Stimulated activated effector memory CD8-positive, alpha-beta T cell treated with anti-CD3 and anti-CD28 coated beads, Interleukin-12 subunit alpha, Interleukin-12 subunit beta, amount 100 ng/mL, for 72 hours (primary cell): ENCODE measurements at regions not wholly inside any gene's neighbourhood (a gene's known extent, or its start where the extent isn't known, plus 50 kb on each side); places are given as distances from the start of the nearest gene placed in this dataset.
A peak's percentile ranks its signal among the peaks of the same experiment; 100 is the strongest.
"Not testable (repeated sequence)": the region's sequence is repeated elsewhere in the genome, so short reads cannot be mapped to it uniquely, and the experiment has no call there.

Experiments
- ATAC-seq: fragments of 150-1000 bp; cut with Tn5 transposase; 2 replicates; pipeline ENCODE4 v1.10.0; 2021
- DNase-seq, 2 donors: peaks; one replicate each; pipeline ENCODE4 v3.0.0; 2021 to 2022; ENCODE audit warnings: low spot score in 2 of 2
- H3K27ac Mint-ChIP-seq: one replicate; pipeline ENCODE4 v1.8.0; 2022; ENCODE audit warnings: mild to moderate bottlenecking, mixed read lengths
- H3K36me3 Mint-ChIP-seq: one replicate; pipeline ENCODE4 v1.8.0; 2022; ENCODE audit warnings: mild to moderate bottlenecking, mixed read lengths
- H3K4me1 Mint-ChIP-seq: one replicate; pipeline ENCODE4 v1.8.0; 2022; ENCODE audit warnings: mixed read lengths
- H3K4me3 Mint-ChIP-seq: one replicate; pipeline ENCODE4 v1.8.0; 2022; ENCODE audit warnings: mild to moderate bottlenecking, mixed read lengths
- H3K9me3 Mint-ChIP-seq: one replicate; pipeline ENCODE4 v1.8.0; 2022; ENCODE audit warnings: mixed read lengths

GRCh38 chr2:2727876-2728511 lies 396.9 kb upstream of the MYT1L start:
- H3K36me3 Mint-ChIP-seq = no peaks in the 10 kb centered on the region
- H3K9me3 Mint-ChIP-seq = no peaks in the 10 kb centered on the region
- ATAC-seq = no peak
- H3K27ac Mint-ChIP-seq = no peak overlapping the region
- H3K4me3 Mint-ChIP-seq = no peak overlapping the region
- DNase-seq = no peak
- H3K4me1 Mint-ChIP-seq = no peaks in the 10 kb centered on the region

GRCh38 chr2:2726163-2726562 lies 395.1 kb upstream of the MYT1L start:
- Mint-ChIP-seq H3K27ac (no peak overlapping the region), H3K9me3 (no peaks in the 10 kb centered on the region), H3K4me3 (no peak overlapping the region), H3K36me3 (no peaks in the 10 kb centered on the region), H3K4me1 (no peaks in the 10 kb centered on the region)
- DNase-seq (no peak), ATAC-seq (no peak)

- Mint-ChIP-seq H3K9me3 (no peaks in the 10 kb centered on the region), H3K36me3 (no peaks in the 10 kb centered on the region), H3K27ac (no peak overlapping the region), H3K4me1 (no peaks in the 10 kb centered on the region), H3K4me3 (no peak overlapping the region)
- ATAC-seq (no peak), DNase-seq (no peak)
Measured at GRCh38 chr2:2723064-2723463, 392.0 kb upstream of the MYT1L start.

GRCh38 chr2:2721296-2721835 lies 390.3 kb upstream of the MYT1L start:
- Mint-ChIP-seq H3K4me3 (no peak overlapping the region), H3K27ac (no peak overlapping the region), H3K4me1 (no peaks in the 10 kb centered on the region), H3K36me3 (no peaks in the 10 kb centered on the region), H3K9me3 (no peaks in the 10 kb centered on the region)
- ATAC-seq (no peak), DNase-seq (no peak)

GRCh38 chr2:2720806-2721205 lies 389.7 kb upstream of the MYT1L start:
- H3K27ac Mint-ChIP-seq, ATAC-seq, H3K36me3 Mint-ChIP-seq, H3K9me3 Mint-ChIP-seq, H3K4me3 Mint-ChIP-seq, DNase-seq, H3K4me1 Mint-ChIP-seq: not testable (repeated sequence)

GRCh38 chr2:2720351-2720750 lies 389.3 kb upstream of the MYT1L start:
- H3K4me3 Mint-ChIP-seq = no peak overlapping the region
- no peak for DNase-seq
- H3K36me3 Mint-ChIP-seq = no peaks in the 10 kb centered on the region
- no peaks in the 10 kb centered on the region for H3K9me3 Mint-ChIP-seq
- ATAC-seq = no peak
- H3K4me1 Mint-ChIP-seq = no peaks in the 10 kb centered on the region
- H3K27ac Mint-ChIP-seq = no peak overlapping the region

GRCh38 chr2:2719781-2720180 lies 388.7 kb upstream of the MYT1L start:
- Mint-ChIP-seq H3K4me1 (no peaks in the 10 kb centered on the region), H3K27ac (no peak overlapping the region), H3K4me3 (no peak overlapping the region), H3K36me3 (no peaks in the 10 kb centered on the region), H3K9me3 (no peaks in the 10 kb centered on the region)
- no peak for DNase-seq
- ATAC-seq = no peak

- no peaks in the 10 kb centered on the region for H3K9me3 Mint-ChIP-seq
- H3K27ac Mint-ChIP-seq = no peak overlapping the region
- H3K4me3 Mint-ChIP-seq = no peak overlapping the region
- DNase-seq (no peak), ATAC-seq (no peak)
- H3K4me1 Mint-ChIP-seq = no peaks in the 10 kb centered on the region
- no peaks in the 10 kb centered on the region for H3K36me3 Mint-ChIP-seq
Measured at GRCh38 chr2:2719015-2719414, 387.9 kb upstream of the MYT1L start.

- Mint-ChIP-seq H3K4me3 (no peak overlapping the region), H3K36me3 (no peaks in the 10 kb centered on the region), H3K4me1 (no peaks in the 10 kb centered on the region), H3K27ac (no peak overlapping the region), H3K9me3 (no peaks in the 10 kb centered on the region)
- no peak for ATAC-seq
- DNase-seq = no peak
Measured at GRCh38 chr2:2717406-2717805, 386.3 kb upstream of the MYT1L start.

- DNase-seq = no peak
- Mint-ChIP-seq H3K4me1 (no peaks in the 10 kb centered on the region), H3K27ac (no peak overlapping the region), H3K9me3 (no peaks in the 10 kb centered on the region), H3K4me3 (no peak overlapping the region), H3K36me3 (no peaks in the 10 kb centered on the region)
- no peak for ATAC-seq
Measured at GRCh38 chr2:2716771-2717170, 385.7 kb upstream of the MYT1L start.

- DNase-seq (no peak), ATAC-seq (no peak)
- H3K4me3 Mint-ChIP-seq = no peak overlapping the region
- H3K9me3 Mint-ChIP-seq = no peaks in the 10 kb centered on the region
- H3K36me3 Mint-ChIP-seq = no peaks in the 10 kb centered on the region
- no peak overlapping the region for H3K27ac Mint-ChIP-seq
- H3K4me1 Mint-ChIP-seq = no peaks in the 10 kb centered on the region
Measured at GRCh38 chr2:2715036-2715818, 384.2 kb upstream of the MYT1L start.

GRCh38 chr2:2714408-2714807 lies 383.3 kb upstream of the MYT1L start:
- no peak for DNase-seq
- no peaks in the 10 kb centered on the region for H3K4me1 Mint-ChIP-seq
- H3K4me3 Mint-ChIP-seq = no peak overlapping the region
- ATAC-seq = no peak
- no peaks in the 10 kb centered on the region for H3K36me3 Mint-ChIP-seq
- H3K9me3 Mint-ChIP-seq = no peaks in the 10 kb centered on the region
- no peak overlapping the region for H3K27ac Mint-ChIP-seq

GRCh38 chr2:2709431-2709770 lies 378.3 kb upstream of the MYT1L start:
- Mint-ChIP-seq H3K4me3 (no peak overlapping the region), H3K9me3 (no peaks in the 10 kb centered on the region), H3K4me1 (no peaks in the 10 kb centered on the region), H3K36me3 (no peaks in the 10 kb centered on the region), H3K27ac (no peak overlapping the region)
- no peak for DNase-seq
- ATAC-seq = no peak

GRCh38 chr2:2708575-2709430 lies 377.7 kb upstream of the MYT1L start:
- no peak overlapping the region for H3K27ac Mint-ChIP-seq
- H3K36me3 Mint-ChIP-seq = no peaks in the 10 kb centered on the region
- H3K9me3 Mint-ChIP-seq = no peaks in the 10 kb centered on the region
- DNase-seq (no peak), ATAC-seq (no peak)
- H3K4me1 Mint-ChIP-seq = no peaks in the 10 kb centered on the region
- H3K4me3 Mint-ChIP-seq = no peak overlapping the region

- no peaks in the 10 kb centered on the region for H3K9me3 Mint-ChIP-seq
- no peak for ATAC-seq
- H3K27ac Mint-ChIP-seq = peak overlapping the region; percentile 48
- H3K4me1 Mint-ChIP-seq = no peaks in the 10 kb centered on the region
- no peak overlapping the region for H3K4me3 Mint-ChIP-seq
- H3K36me3 Mint-ChIP-seq = no peaks in the 10 kb centered on the region
- DNase-seq = no peak
Measured at GRCh38 chr2:2707206-2707991, 376.3 kb upstream of the MYT1L start.
